AG04449 (cell line): ENCODE measurements at regions not wholly inside any gene's neighbourhood (a gene's known extent, or its start where the extent isn't known, plus 50 kb on each side); places are given as distances from the start of the nearest gene placed in this dataset.
"Not testable (repeated sequence)": the region's sequence is repeated elsewhere in the genome, so short reads cannot be mapped to it uniquely, and the experiment has no call there.

Experiments used
- CTCF ChIA-PET: fragments of 350-600 bp; formaldehyde crosslinking; extraction: SDS; loops from one replicate; lab custom pipeline; 2021; ENCODE audit warnings: antibody characterized with exemption; lab: Yijun Ruan, JAX
- POLR2A ChIA-PET: fragments of 400-600, 350-600 bp; formaldehyde crosslinking; extraction: SDS; loops from one replicate; lab custom pipeline; 2020; ENCODE audit warnings: antibody characterized with exemption, inconsistent platforms; lab: Yijun Ruan, JAX
- DNase-seq: peaks from one replicate; pipeline ENCODE4 v3.0.0-alpha.2; 2010; ENCODE audit warnings: low read depth, low spot score
- H3K4me3 ChIP-seq: 2 replicates; pipeline ENCODE4 v1.5.1; 2011; ENCODE audit warnings: low read depth, mild to moderate bottlenecking, control low read depth, low read length
- CTCF ChIP-seq: IDR thresholded peaks from one replicate; pipeline ENCODE4 v1.5.1; 2011; ENCODE audit warnings: mild to moderate bottlenecking, moderate library complexity, low read length, control low read depth, inconsistent platforms; ENCODE audit not compliant: insufficient read depth; ENCODE audit errors: missing control alignments

GRCh38 chr6:168188369-168189199, 109.6 kb upstream of the FRMD1 start:
- H3K4me3 ChIP-seq: no peak overlapping the region
- no peak for DNase-seq
- ChIA-PET POLR2A (no interaction called here), CTCF (no interaction called here)
- TF ChIP-seq CTCF: no peak

GRCh38 chr6:168186438-168186837, 107.4 kb upstream of the FRMD1 start:
- ChIA-PET POLR2A (no interaction called here), CTCF (no interaction called here)
- no peak for DNase-seq
- TF ChIP-seq CTCF: no peak
- no peak overlapping the region for H3K4me3 ChIP-seq

- CTCF ChIA-PET, H3K4me3 ChIP-seq, POLR2A ChIA-PET, DNase-seq: not testable (repeated sequence)
These were observed 107.0 kb upstream of the FRMD1 start for GRCh38 chr6:168186018-168186417.

- POLR2A ChIA-PET: no interaction called here
- DNase-seq: no peak
These were observed 105.7 kb upstream of the FRMD1 start for GRCh38 chr6:168184701-168185100.

GRCh38 chr6:168183613-168183970, 104.6 kb upstream of the FRMD1 start:
- no peak for TF ChIP-seq CTCF
- POLR2A ChIA-PET: no interaction called here
- CTCF ChIA-PET: no interaction called here
- no peak for DNase-seq
- no peak overlapping the region for H3K4me3 ChIP-seq

More at GRCh38 chr6:168184701-168185100, 105.7 kb upstream of the FRMD1 start:
- H3K4me3 ChIP-seq: no peak overlapping the region
- CTCF ChIA-PET: interaction anchor here (1.4 kb wide), 1 partner anchor 27 kb away, joined by 3 read pairs; no protein-coding TSS in a partner anchor
- no peak for TF ChIP-seq CTCF

- no peak overlapping the region for H3K4me3 ChIP-seq
- no peak for TF ChIP-seq CTCF
- POLR2A ChIA-PET: no interaction called here
- CTCF ChIA-PET: no interaction called here
- no peak for DNase-seq
These were observed 104.0 kb upstream of the FRMD1 start for GRCh38 chr6:168182908-168183612.
